ENCODE measurements at regions not wholly inside any gene's neighbourhood (a gene's known extent, or its start where the extent isn't known, plus 50 kb on each side); places are given as distances from the start of the nearest gene placed in this dataset.

- no peaks in the 10 kb centered on the region for H3K9me3 ChIP-seq (ENCODE audit: control insufficient read depth in 4 of 4, insufficient read depth in 3 of 4, low read length in 3 of 4)
- no peaks in the 10 kb centered on the region for H3K27me3 ChIP-seq (ENCODE audit: control insufficient read depth in 3 of 3, insufficient read depth in 3 of 3, low read length in 2 of 3)
- DNase-seq (no peak), ATAC-seq (ENCODE audit: insufficient read depth, low FRiP score) (no peak)
- TF ChIP-seq CTCF (IDR thresholded peaks at IDR 0.05; ENCODE audit: control extremely low read depth, extremely low read depth) = no peak
- H3K27ac ChIP-seq (ENCODE audit: low read depth in 1 of 2, low read length in 1 of 2) = no peak overlapping the region
- H3K4me1 ChIP-seq (ENCODE audit: control insufficient read depth in 5 of 5, insufficient read depth in 5 of 5, low read length in 5 of 5) = peaks cover 0 to 10% (median 3%) of the 10 kb centered on the region in 5 donors
- H3K9ac ChIP-seq (ENCODE audit: insufficient read depth in 1 of 2, low read length in 2 of 2) = no peak overlapping the region
- no peak overlapping the region for H3K4me3 ChIP-seq
- H3K36me3 ChIP-seq (ENCODE audit: control insufficient read depth in 4 of 4, insufficient read depth in 4 of 4, low read length in 4 of 4) = no peaks in the 10 kb centered on the region
- 91 to 98% methylated on average over 6 of the region's 6 CpGs for WGBS, 2 donors
Observed at GRCh38 chr11:121924191-121924590, 191.8 kb downstream of the BLID start.

- Histone ChIP-seq H3K4me1 (ENCODE audit: control insufficient read depth in 5 of 5, insufficient read depth in 5 of 5, low read length in 5 of 5) (peaks cover 0 to 6% (median 0%) of the 10 kb centered on the region in 5 donors), H3K36me3 (ENCODE audit: control insufficient read depth in 4 of 4, insufficient read depth in 4 of 4, low read length in 4 of 4) (no peaks in the 10 kb centered on the region), H3K9me3 (ENCODE audit: control insufficient read depth in 4 of 4, insufficient read depth in 3 of 4, low read length in 3 of 4) (peaks cover 0 to 2% (median 0%) of the 10 kb centered on the region in 4 donors), H3K27me3 (ENCODE audit: control insufficient read depth in 3 of 3, insufficient read depth in 3 of 3, low read length in 2 of 3) (no peaks in the 10 kb centered on the region), H3K4me3 (no peak overlapping the region), H3K27ac (ENCODE audit: low read depth in 1 of 2, low read length in 1 of 2) (no peak overlapping the region), H3K9ac (ENCODE audit: insufficient read depth in 1 of 2, low read length in 2 of 2) (no peak overlapping the region)
- ATAC-seq (ENCODE audit: insufficient read depth, low FRiP score) = no peak
- TF ChIP-seq CTCF (IDR thresholded peaks at IDR 0.05; ENCODE audit: control extremely low read depth, extremely low read depth) = no peak
- WGBS, 2 donors = 77 to 79% methylated on average over 1 of the region's 1 CpG
- DNase-seq = no peak
Observed at GRCh38 chr11:121917482-121917881, 198.5 kb downstream of the BLID start.

GRCh38 chr11:121914508-121915059 is 201.4 kb downstream of the BLID start:
- peaks cover 0 to 6% (median 0%) of the 10 kb centered on the region in 5 donors for H3K4me1 ChIP-seq (ENCODE audit: control insufficient read depth in 5 of 5, insufficient read depth in 5 of 5, low read length in 5 of 5)
- H3K27ac ChIP-seq (ENCODE audit: low read depth in 1 of 2, low read length in 1 of 2) = no peak overlapping the region
- H3K36me3 ChIP-seq (ENCODE audit: control insufficient read depth in 4 of 4, insufficient read depth in 4 of 4, low read length in 4 of 4) = no peaks in the 10 kb centered on the region
- H3K4me3 ChIP-seq = no peak overlapping the region
- no peak for ATAC-seq (ENCODE audit: insufficient read depth, low FRiP score)
- WGBS, 2 donors = 61 to 85% methylated on average over 2 of the region's 2 CpGs
- H3K9ac ChIP-seq (ENCODE audit: insufficient read depth in 1 of 2, low read length in 2 of 2) = no peak overlapping the region
- peaks cover 0 to 2% (median 0%) of the 10 kb centered on the region in 4 donors for H3K9me3 ChIP-seq (ENCODE audit: control insufficient read depth in 4 of 4, insufficient read depth in 3 of 4, low read length in 3 of 4)
- no peaks in the 10 kb centered on the region for H3K27me3 ChIP-seq (ENCODE audit: control insufficient read depth in 3 of 3, insufficient read depth in 3 of 3, low read length in 2 of 3)
- no peak for TF ChIP-seq CTCF (IDR thresholded peaks at IDR 0.05; ENCODE audit: control extremely low read depth, extremely low read depth)
- DNase-seq = no peak

GRCh38 chr11:121909596-121909995 is 206.4 kb downstream of the BLID start:
- no peak overlapping the region for H3K27ac ChIP-seq (ENCODE audit: low read depth in 1 of 2, low read length in 1 of 2)
- no peak for TF ChIP-seq CTCF (IDR thresholded peaks at IDR 0.05; ENCODE audit: control extremely low read depth, extremely low read depth)
- no peak overlapping the region for H3K9ac ChIP-seq (ENCODE audit: insufficient read depth in 1 of 2, low read length in 2 of 2)
- WGBS, 2 donors = 65 to 90% methylated on average over 2 of the region's 2 CpGs
- DNase-seq (no peak), ATAC-seq (ENCODE audit: insufficient read depth, low FRiP score) (no peak)
- H3K9me3 ChIP-seq (ENCODE audit: control insufficient read depth in 4 of 4, insufficient read depth in 3 of 4, low read length in 3 of 4) = no peaks in the 10 kb centered on the region
- no peak overlapping the region for H3K4me3 ChIP-seq
- H3K4me1 ChIP-seq (ENCODE audit: control insufficient read depth in 5 of 5, insufficient read depth in 5 of 5, low read length in 5 of 5) = no peaks in the 10 kb centered on the region
- H3K36me3 ChIP-seq (ENCODE audit: control insufficient read depth in 4 of 4, insufficient read depth in 4 of 4, low read length in 4 of 4) = no peaks in the 10 kb centered on the region
- no peaks in the 10 kb centered on the region for H3K27me3 ChIP-seq (ENCODE audit: control insufficient read depth in 3 of 3, insufficient read depth in 3 of 3, low read length in 2 of 3)
